Activated CD4-positive, alpha-beta T cell treated with anti-CD3 and anti-CD28 coated beads, Interleukin-2, amount 50 U/mL, for 24 hours (primary cell): ENCODE measurements at regions not wholly inside any gene's neighbourhood (a gene's known extent, or its start where the extent isn't known, plus 50 kb on each side); places are given as distances from the start of the nearest gene placed in this dataset.

Experiments used
- DNase-seq, 2 donors: peaks; one replicate each; pipeline ENCODE4 v3.0.0-alpha.2; 2020; ENCODE audit warnings: low read depth in 1 of 2, low spot score in 1 of 2

- DNase-seq = no peak
Measured at GRCh38 chr5:77157732-77158532, 52.5 kb upstream of the PDE8B start.

GRCh38 chr5:77156379-77156778, 54.1 kb upstream of the PDE8B start:
- DNase-seq = no peak

- DNase-seq = peak in 1 of 2 donors; percentile 16
Measured at GRCh38 chr5:77155179-77155785, 55.2 kb upstream of the PDE8B start.

- DNase-seq = no peak
Measured at GRCh38 chr5:77152441-77152840, 58.0 kb upstream of the PDE8B start.

- no peak for DNase-seq
Measured at GRCh38 chr5:77151501-77151900, 59.0 kb upstream of the PDE8B start.

GRCh38 chr5:77146896-77147295, 59.8 kb upstream of the ZBED3 start:
- no peak for DNase-seq

GRCh38 chr5:77145666-77146065, 58.6 kb upstream of the ZBED3 start:
- no peak for DNase-seq

GRCh38 chr5:77144837-77145139, 57.7 kb upstream of the ZBED3 start:
- DNase-seq = no peak

GRCh38 chr5:77143998-77144836, 57.1 kb upstream of the ZBED3 start:
- peak; percentile 13 to 33 for DNase-seq

GRCh38 chr5:77140350-77140749, 53.3 kb upstream of the ZBED3 start:
- no peak for DNase-seq

GRCh38 chr5:77139001-77139400, 51.9 kb upstream of the ZBED3 start:
- DNase-seq = no peak
